OCI-LY3 (cell line): ENCODE measurements at regions not wholly inside any gene's neighbourhood (a gene's known extent, or its start where the extent isn't known, plus 50 kb on each side); places are given as distances from the start of the nearest gene placed in this dataset.

Source experiments
- EZH2phosphoT487 ChIP-seq: fragments of 200-600 bp; shearing (Covaris generic); IDR thresholded peaks from 2 replicates; pipeline ENCODE4 v1.6.1; 2018; ENCODE audit warnings: antibody characterized with exemption, mixed run types, low read depth
- TF ChIP-seq, protein P1 (sequence below): fragments of 200-600, 300-600 bp; sonication (generic); IDR thresholded peaks from 2 replicates; pipeline ENCODE4 v1.5.1; 2014; ENCODE audit warnings: antibody characterized with exemption, low read length, low read depth

DNA sequence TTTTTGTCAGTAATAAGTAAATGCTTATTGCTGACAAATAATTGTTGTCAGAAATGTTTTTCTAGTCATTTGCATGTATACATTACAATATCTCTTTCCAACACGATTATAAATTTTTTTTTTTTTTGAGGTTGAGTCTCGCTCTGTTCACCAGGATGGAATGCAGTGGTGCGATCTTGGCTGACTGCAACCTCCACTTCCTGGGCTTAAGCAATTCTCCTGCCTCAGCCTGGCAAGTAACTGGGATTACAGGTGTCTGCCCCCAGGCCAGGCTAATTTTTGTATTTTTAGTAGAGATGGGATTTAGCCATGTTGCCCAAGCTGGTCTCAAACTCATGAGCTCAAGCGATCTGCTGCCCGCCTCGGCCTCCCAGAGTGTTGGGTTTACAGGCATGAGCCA lies 72.0 kb upstream of the ATF3 start:
- TF ChIP-seq, protein P1, sequence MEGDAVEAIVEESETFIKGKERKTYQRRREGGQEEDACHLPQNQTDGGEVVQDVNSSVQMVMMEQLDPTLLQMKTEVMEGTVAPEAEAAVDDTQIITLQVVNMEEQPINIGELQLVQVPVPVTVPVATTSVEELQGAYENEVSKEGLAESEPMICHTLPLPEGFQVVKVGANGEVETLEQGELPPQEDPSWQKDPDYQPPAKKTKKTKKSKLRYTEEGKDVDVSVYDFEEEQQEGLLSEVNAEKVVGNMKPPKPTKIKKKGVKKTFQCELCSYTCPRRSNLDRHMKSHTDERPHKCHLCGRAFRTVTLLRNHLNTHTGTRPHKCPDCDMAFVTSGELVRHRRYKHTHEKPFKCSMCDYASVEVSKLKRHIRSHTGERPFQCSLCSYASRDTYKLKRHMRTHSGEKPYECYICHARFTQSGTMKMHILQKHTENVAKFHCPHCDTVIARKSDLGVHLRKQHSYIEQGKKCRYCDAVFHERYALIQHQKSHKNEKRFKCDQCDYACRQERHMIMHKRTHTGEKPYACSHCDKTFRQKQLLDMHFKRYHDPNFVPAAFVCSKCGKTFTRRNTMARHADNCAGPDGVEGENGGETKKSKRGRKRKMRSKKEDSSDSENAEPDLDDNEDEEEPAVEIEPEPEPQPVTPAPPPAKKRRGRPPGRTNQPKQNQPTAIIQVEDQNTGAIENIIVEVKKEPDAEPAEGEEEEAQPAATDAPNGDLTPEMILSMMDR = no peak
- TF ChIP-seq EZH2phosphoT487 = no peak
